NOMO-1 (cell line): ENCODE measurements at regions not wholly inside any gene's neighbourhood (a gene's known extent, or its start where the extent isn't known, plus 50 kb on each side); places are given as distances from the start of the nearest gene placed in this dataset.

Source experiments
- DNase-seq, 2 experiments: peaks; one replicate each; lab custom pipeline; 2025; ENCODE audit not compliant: unreplicated experiment in 2 of 2; lab: John Stamatoyannopoulos, UW

DNA sequence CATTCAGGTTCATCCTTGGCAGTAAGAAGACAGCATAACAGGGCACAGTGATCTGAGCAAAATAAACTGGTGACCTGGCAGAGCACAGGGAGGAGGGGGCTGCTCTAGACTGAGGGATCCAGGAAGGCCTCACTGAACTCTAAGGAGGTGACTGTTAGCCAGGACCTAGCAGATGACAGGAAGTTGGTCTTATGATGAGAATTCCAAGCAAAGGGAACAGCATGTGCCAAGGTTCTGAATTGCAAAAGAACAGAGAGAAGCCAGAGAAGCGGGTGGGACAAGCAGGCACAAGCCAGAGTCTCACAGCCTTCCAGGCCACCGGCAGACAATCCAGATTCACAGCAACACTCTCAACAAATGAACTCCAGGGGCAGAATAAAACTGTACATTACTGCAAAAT lies 152.7 kb upstream of the PTPRM start:
- no peak for DNase-seq

DNA sequence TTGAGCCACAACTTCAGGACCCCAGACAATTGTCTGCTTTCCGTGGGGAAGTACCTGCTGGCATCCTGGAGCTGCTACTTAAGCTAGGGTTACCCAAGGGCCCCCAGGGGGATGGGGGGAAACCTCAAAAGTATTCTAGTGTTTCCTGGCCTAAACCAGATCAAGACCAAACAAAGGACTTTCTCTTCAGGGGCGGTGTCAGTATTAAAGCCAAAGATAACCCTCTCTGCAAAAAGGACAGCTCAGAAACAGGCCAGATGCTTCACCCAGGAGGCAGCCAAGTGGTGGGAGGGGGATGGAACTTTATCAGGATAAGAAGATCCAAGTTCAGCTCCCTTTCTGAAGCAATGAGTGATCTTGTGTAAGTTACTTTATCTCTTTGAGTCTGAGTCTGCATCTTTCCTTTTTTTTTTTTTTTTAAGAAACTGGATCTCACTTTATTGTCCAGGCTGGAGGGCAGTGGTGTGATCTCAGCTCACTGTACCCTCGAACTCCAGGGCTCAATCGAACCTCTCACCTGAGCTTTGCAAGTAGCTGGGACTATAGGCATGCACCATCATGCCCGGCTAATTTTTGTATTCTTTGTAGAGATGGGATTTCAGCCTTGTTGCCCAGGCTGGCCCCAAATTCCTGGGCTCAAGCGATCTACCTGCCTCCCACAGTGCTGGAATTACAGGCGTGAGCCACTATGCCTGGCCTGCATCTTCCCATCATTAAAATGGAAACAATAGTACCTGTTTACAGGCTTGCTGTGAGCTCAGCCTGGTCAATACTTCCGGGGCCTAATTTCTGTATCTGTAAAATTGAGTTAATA lies 151.8 kb upstream of the PTPRM start:
- DNase-seq = no peak

- DNase-seq = no peak
These were observed 149.4 kb upstream of the PTPRM start for GRCh38 chr18:7417727-7418126.

DNA sequence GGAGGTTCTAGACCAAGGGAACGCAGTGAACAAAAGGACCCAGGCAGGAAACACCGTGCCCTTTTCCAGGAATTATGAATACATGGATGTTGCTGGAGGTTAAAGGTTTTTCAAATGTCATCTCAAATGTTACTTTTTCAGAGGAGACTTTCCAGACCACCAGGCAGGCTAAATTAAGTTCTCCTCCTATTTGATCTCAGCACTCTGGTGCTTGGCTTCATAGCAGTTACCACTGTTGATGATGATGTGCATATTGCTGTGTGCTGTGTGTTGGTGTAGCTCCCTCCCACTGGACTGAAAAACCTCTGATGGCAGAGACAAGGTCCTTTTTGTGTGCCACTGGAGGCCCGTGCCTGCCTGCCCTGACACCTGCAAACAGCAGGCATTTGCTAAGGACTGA lies 137.3 kb upstream of the PTPRM start:
- DNase-seq = no peak

- no peak for DNase-seq
These were observed 130.9 kb upstream of the PTPRM start for GRCh38 chr18:7436166-7436565.

- no peak for DNase-seq
These were observed 129.2 kb upstream of the PTPRM start for GRCh38 chr18:7437870-7438269.

GRCh38 chr18:7438646-7439045 lies 128.5 kb upstream of the PTPRM start:
- no peak for DNase-seq

GRCh38 chr18:7447318-7448028 lies 119.6 kb upstream of the PTPRM start:
- DNase-seq = no peak

DNA sequence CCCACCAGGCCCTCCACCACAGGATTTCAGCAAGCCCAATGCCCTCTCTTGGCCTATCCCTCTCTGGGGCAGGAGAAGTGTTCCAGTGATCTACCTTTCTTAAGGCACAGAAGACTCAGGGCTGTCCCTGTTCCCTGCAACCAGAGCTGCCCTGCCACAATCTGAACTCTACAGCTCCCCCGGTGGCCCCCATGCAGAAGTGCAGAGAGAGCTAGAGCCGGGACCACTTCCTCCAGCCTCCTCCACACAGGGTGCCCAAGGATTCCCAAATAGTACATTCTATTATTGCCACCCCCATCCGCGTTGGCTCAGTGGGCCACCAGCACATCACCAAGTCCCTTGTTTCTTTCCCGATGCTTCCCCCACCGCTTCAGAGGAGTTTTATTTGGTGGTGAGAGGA lies 114.8 kb upstream of the PTPRM start:
- no peak for DNase-seq

DNA sequence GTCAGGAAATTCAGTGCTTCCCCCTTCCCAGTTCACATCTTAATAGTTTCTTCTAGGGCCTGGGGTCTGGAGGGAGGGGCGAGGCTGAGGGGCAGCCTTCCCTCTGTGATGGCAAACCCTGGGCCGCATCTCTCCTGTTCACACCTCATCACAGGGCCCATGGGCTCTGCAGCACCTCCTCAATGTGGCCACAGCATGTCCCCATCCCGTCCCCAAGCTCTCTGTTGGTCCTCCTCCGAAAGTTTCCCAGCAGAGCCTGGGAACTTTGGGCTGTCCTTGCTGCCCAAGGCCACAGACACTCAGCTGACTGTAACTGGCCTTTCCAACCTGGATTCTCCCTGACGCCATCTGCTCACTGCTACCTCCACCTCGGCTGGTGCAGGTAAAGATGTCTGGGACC lies 112.7 kb upstream of the PTPRM start:
- no peak for DNase-seq

GRCh38 chr18:7456376-7456775 lies 110.7 kb upstream of the PTPRM start:
- DNase-seq = no peak

- no peak for DNase-seq
These were observed 109.9 kb upstream of the PTPRM start for GRCh38 chr18:7457262-7457661.

- no peak for DNase-seq
These were observed 108.2 kb upstream of the PTPRM start for GRCh38 chr18:7458884-7459283.

- peak in 1 of 2 experiments; percentile 54 for DNase-seq
These were observed 107.0 kb upstream of the PTPRM start for GRCh38 chr18:7459851-7460770.

DNA sequence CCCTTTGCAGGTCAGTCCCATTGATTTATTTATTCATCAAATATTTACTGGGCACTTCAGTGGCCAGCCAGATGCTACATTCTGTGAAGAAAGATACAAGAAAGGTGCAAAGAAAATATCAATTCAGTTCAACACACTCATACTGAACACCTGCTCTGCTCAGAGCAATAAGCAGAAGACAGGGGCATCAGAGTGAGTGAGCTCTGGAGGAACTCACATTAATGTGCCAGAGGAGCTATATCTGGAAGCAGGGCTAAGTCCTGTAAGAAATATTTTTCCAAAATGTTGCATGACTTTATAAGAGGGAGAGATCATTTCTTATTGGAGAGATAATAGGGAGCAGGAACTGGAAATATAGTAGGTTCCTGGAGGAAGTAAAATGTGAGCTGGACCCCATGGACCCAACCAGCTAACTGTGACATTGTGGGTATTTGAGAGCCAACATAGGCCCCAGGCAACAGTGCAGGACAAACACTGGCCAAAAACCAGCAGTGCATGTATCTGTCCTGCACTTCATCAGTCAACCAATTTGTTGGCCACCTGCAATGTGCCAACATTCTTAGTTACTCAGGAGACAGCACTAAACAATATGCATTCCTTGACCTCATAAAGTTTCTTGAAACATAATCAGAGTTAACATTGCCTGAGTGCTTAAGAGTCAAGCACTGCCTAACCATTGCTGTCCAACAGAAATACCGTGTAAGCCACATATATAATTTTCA lies 102.7 kb upstream of the PTPRM start:
- no peak for DNase-seq

- DNase-seq = no peak
These were observed 100.9 kb upstream of the PTPRM start for GRCh38 chr18:7466190-7466589.

DNA sequence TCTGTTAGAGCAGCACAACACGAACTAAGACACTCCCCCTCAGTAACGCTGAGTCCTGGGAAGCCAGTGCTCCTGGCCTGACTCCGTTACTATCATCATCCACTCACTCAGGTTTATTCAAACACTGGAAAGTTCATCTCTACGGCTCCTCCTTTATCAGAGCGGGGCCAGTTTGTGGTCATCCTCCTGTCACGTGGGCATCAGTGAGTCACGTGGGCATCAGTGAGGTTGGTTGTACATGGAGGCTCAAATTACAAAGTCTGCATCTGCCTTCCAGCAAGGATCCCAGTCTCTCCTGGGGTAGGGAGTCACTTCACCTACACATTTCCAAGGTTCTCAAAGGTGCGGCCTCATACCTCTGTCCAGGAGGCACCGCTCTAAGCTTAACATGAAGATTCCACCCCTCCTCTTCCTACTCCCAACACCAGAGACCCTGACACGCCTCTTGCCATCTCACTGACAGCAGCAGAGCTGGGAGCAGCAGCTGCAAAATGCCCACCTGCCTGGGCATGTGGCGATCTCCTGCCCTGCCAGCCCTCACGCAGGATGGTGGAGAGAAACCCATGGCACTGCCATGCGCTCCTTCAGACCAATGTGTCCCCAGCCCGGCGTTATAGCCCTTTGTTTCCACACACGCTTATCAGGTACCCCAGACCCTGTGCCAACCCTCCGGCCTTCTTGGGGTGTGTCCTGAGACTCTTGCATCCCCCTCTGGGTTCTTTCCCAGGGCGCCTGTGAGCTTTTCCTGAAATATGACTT lies 99.2 kb upstream of the PTPRM start:
- no peak for DNase-seq

DNA sequence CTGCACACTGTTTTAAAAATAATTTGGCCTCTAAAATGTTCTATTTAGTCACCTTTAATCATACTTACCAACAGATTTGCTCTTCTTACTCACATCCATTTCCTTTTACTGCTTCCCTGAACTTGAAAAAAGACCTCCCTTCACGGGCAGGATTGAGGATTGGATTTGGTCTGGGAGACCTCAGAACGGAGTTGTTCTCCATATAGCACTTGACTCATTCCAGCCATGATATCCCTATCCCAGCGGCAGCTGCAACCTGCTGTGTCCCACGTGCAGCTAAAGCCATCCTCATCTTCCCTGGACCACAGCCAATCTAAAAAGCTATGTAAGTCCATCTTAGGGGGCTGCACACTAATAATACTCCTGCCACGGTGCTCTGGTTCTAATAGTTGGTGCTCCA lies 97.0 kb upstream of the PTPRM start:
- DNase-seq = no peak

DNA sequence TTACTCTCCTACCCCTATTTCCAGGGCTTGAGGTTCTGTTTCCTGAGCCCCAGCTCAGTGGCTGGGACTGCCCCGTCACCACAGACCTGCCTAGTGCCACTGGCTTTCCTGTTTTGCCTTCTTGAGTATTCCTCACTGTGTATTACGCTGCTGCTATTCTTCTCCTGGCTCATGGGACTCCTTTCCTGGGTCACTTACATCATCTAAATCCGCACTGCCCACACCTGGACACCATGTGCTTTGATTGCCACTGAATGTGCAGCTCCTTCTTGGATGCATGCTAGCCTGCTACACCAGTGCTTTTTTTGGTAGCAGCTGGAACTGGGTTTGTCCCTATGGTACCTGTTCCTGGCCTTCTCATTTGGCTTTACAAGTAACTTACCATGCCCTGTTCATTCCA lies 96.6 kb upstream of the PTPRM start:
- DNase-seq = no peak

DNA sequence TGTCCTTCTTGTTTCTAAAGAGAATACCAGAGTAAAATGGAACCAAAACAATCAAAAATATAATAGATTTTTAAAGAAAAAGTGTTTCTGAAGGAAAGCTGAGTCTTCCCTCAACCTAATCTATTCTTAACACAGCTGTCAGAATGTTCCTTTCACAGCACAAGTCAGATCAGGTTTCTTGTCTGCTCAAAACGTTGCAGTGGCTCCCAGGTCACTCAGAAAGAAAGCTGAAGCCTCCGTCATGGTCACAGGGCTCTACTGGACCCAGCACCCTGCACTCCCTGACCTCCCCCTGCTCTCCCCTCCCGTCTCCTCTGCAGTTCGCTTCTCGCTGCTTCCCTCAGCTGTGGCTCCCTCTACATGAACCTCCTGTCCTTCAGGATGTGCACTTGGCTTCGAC lies 90.7 kb upstream of the PTPRM start:
- no peak for DNase-seq
